Kidney epithelial cell (primary cell): ENCODE measurements at regions not wholly inside any gene's neighbourhood (a gene's known extent, or its start where the extent isn't known, plus 50 kb on each side); places are given as distances from the start of the nearest gene placed in this dataset.

ENCODE experiments used
- DNase-seq: peaks from one replicate; pipeline ENCODE4 v3.0.0-alpha.2; 2010; ENCODE audit warnings: low read depth
- H3K27me3 ChIP-seq: 2 replicates; pipeline ENCODE4 v1.6.0; 2011; ENCODE audit warnings: low read length; ENCODE audit not compliant: control insufficient read depth, insufficient read depth
- H3K36me3 ChIP-seq: 2 replicates; pipeline ENCODE4 v1.5.1; 2011; ENCODE audit warnings: low read length; ENCODE audit not compliant: control insufficient read depth, insufficient read depth
- H3K4me3 ChIP-seq: 2 replicates; pipeline ENCODE4 v1.5.1; 2011; ENCODE audit warnings: low read depth, mild to moderate bottlenecking, control low read depth, low read length
- CTCF ChIP-seq: IDR thresholded peaks from 2 replicates; pipeline ENCODE4 v1.5.1; 2011; ENCODE audit warnings: mild to moderate bottlenecking, moderate library complexity, low read length, control low read depth, inconsistent platforms; ENCODE audit not compliant: insufficient read depth, poor library complexity, severe bottlenecking

GRCh38 chr3:31462050-31462569, 70.6 kb upstream of the STT3B start:
- DNase-seq: no peak

GRCh38 chr3:31465999-31466398, 66.7 kb upstream of the STT3B start:
- TF ChIP-seq CTCF: no peak
- Histone ChIP-seq H3K36me3 (no peaks in the 10 kb centered on the region), H3K4me3 (no peak overlapping the region), H3K27me3 (no peaks in the 10 kb centered on the region)
- DNase-seq: no peak

More at GRCh38 chr3:31462050-31462569, 70.6 kb upstream of the STT3B start:
- H3K27me3 ChIP-seq: no peaks in the 10 kb centered on the region
- TF ChIP-seq CTCF: no peak
- H3K36me3 ChIP-seq: no peaks in the 10 kb centered on the region
- H3K4me3 ChIP-seq: no peak overlapping the region

- H3K36me3 ChIP-seq: no peaks in the 10 kb centered on the region
- TF ChIP-seq CTCF: no peak
- H3K27me3 ChIP-seq: no peaks in the 10 kb centered on the region
- DNase-seq: no peak
- H3K4me3 ChIP-seq: no peak overlapping the region
Observed at GRCh38 chr3:31466866-31467265, 65.9 kb upstream of the STT3B start.

GRCh38 chr3:31468433-31468832, 64.3 kb upstream of the STT3B start:
- TF ChIP-seq CTCF: no peak
- Histone ChIP-seq H3K4me3 (no peak overlapping the region), H3K36me3 (no peaks in the 10 kb centered on the region), H3K27me3 (no peaks in the 10 kb centered on the region)
- no peak for DNase-seq

GRCh38 chr3:31469385-31469784, 63.3 kb upstream of the STT3B start:
- no peak for TF ChIP-seq CTCF
- no peak for DNase-seq
- H3K4me3 ChIP-seq: no peak overlapping the region

More at GRCh38 chr3:31469385-31469784, 63.3 kb upstream of the STT3B start:
- no peaks in the 10 kb centered on the region for H3K36me3 ChIP-seq
- H3K27me3 ChIP-seq: no peaks in the 10 kb centered on the region
